HCT116 (cell line): ENCODE measurements at regions not wholly inside any gene's neighbourhood (a gene's known extent, or its start where the extent isn't known, plus 50 kb on each side); places are given as distances from the start of the nearest gene placed in this dataset.

Experiments
- EZH2phosphoT487 ChIP-seq: fragments of 200-600 bp; IDR thresholded peaks from 2 replicates; pipeline ENCODE4 v1.6.1; 2018; ENCODE audit warnings: antibody characterized with exemption, borderline replicate concordance
- POLR2A ChIP-seq: IDR thresholded peaks from 2 replicates; pipeline ENCODE4 v1.7.0; 2011; ENCODE audit warnings: borderline replicate concordance; ENCODE audit not compliant: insufficient read depth, insufficient read length; ENCODE audit errors: extremely low read depth
- POLR2AphosphoS5 ChIP-seq: IDR thresholded peaks from 2 replicates; pipeline ENCODE4 v1.6.1; 2011; ENCODE audit warnings: mild to moderate bottlenecking, low read depth, low read length, moderate library complexity
- RAD21 ChIP-seq: IDR thresholded peaks from 2 replicates; pipeline ENCODE4 v1.6.1; 2012; ENCODE audit warnings: low read depth, mild to moderate bottlenecking
- SP1 ChIP-seq: IDR thresholded peaks from 2 replicates; pipeline ENCODE4 v1.6.1; 2012; ENCODE audit warnings: low read depth
- ZBTB33 ChIP-seq: IDR thresholded peaks from 2 replicates; pipeline ENCODE4 v1.6.1; 2011; ENCODE audit warnings: mild to moderate bottlenecking, low read length, moderate library complexity; ENCODE audit not compliant: insufficient replicate concordance; ENCODE audit errors: extremely low read depth
- TF ChIP-seq, protein P1 (sequence below), 3 experiments: fragments of 200-600 bp in 1 of 3; sonication (generic) in 1 of 3; IDR thresholded peaks in 2 of 3; conservative IDR thresholded peaks in 1 of 3; 2 replicates each; pipeline ENCODE4 v1.5.1; 2012 to 2017; ENCODE audit warnings: low read depth in 2 of 3, low read length in 2 of 3, antibody characterized with exemption in 1 of 3, borderline replicate concordance in 1 of 3, control low read depth in 1 of 3, mild to moderate bottlenecking in 1 of 3, mixed read lengths in 1 of 3, mixed run types in 1 of 3, moderate library complexity in 1 of 3; ENCODE audit not compliant: insufficient read depth in 1 of 3
- TF ChIP-seq, protein P2 (sequence below): IDR thresholded peaks from 2 replicates; pipeline ENCODE4 v1.6.1; 2012

GRCh38 chrX:113389846-113390245, 549.2 kb upstream of the AMOT start:
- no peak for TF ChIP-seq POLR2A
- TF ChIP-seq, protein P1, sequence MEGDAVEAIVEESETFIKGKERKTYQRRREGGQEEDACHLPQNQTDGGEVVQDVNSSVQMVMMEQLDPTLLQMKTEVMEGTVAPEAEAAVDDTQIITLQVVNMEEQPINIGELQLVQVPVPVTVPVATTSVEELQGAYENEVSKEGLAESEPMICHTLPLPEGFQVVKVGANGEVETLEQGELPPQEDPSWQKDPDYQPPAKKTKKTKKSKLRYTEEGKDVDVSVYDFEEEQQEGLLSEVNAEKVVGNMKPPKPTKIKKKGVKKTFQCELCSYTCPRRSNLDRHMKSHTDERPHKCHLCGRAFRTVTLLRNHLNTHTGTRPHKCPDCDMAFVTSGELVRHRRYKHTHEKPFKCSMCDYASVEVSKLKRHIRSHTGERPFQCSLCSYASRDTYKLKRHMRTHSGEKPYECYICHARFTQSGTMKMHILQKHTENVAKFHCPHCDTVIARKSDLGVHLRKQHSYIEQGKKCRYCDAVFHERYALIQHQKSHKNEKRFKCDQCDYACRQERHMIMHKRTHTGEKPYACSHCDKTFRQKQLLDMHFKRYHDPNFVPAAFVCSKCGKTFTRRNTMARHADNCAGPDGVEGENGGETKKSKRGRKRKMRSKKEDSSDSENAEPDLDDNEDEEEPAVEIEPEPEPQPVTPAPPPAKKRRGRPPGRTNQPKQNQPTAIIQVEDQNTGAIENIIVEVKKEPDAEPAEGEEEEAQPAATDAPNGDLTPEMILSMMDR (IDR thresholded peaks at IDR 0.05 in 2 of 3, conservative IDR thresholded peaks at IDR 0.05 in 1 of 3; ENCODE audit: borderline replicate concordance in 1 of 3, insufficient read depth in 1 of 3, low read depth in 2 of 3, low read length in 2 of 3): no peak
- no peak for TF ChIP-seq ZBTB33
- TF ChIP-seq POLR2AphosphoS5: no peak
- no peak for TF ChIP-seq SP1
- TF ChIP-seq, protein P2, sequence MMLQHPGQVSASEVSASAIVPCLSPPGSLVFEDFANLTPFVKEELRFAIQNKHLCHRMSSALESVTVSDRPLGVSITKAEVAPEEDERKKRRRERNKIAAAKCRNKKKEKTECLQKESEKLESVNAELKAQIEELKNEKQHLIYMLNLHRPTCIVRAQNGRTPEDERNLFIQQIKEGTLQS: no peak
- TF ChIP-seq RAD21: no peak
- no peak for TF ChIP-seq EZH2phosphoT487
